Right ventricle myocardium superior (tissue), 1 donor: ENCODE measurements at regions not wholly inside any gene's neighbourhood (a gene's known extent, or its start where the extent isn't known, plus 50 kb on each side); places are given as distances from the start of the nearest gene placed in this dataset.
A peak's percentile ranks its signal among the peaks of the same experiment; 100 is the strongest.
"Not testable (repeated sequence)": the region's sequence is repeated elsewhere in the genome, so short reads cannot be mapped to it uniquely, and the experiment has no call there.

Experiments used
- ATAC-seq: fragments of 200-7000 bp; cut with Tn5 transposase; one replicate; pipeline ENCODE4 v1.9.1; 2020; ENCODE audit warnings: mild to moderate bottlenecking; ENCODE audit not compliant: poor library complexity
- DNase-seq: peaks from one replicate; pipeline ENCODE4 v3.0.0-alpha.2; 2020
- intact Hi-C: fragments of 100-400 bp; cut with DNase I; formaldehyde crosslinking; loops from one replicate; pipeline ENCODE4 v1.11.2; 2022
- donor health status: DM: no; HTN: yes; CAD: no; lungs with severe emphysema.

DNA sequence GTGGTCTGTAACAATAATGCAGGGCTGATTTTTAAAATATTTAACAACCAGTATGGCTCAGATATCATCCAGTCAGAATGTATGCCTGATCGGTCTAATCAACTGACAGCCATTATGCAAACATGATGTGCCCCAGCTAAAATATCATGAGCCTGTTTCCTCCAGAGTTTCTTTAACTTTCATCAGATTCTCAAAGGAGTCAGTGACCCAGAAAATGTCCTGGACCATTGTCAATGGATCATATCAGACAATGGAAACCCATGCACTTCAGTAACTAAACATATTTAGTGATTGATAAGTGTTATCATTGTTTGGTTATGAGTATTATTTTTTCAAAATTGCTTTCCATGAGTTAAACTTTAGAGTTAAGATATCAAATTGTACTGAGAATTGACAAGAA lies 173.5 kb downstream of the LMBRD1 start:
- no peak for ATAC-seq
- intact Hi-C loops = no loop called here
- DNase-seq = no peak

- intact Hi-C loops = no loop called here
Measured at GRCh38 chr6:69622924-69623323, 173.9 kb downstream of the LMBRD1 start.

DNA sequence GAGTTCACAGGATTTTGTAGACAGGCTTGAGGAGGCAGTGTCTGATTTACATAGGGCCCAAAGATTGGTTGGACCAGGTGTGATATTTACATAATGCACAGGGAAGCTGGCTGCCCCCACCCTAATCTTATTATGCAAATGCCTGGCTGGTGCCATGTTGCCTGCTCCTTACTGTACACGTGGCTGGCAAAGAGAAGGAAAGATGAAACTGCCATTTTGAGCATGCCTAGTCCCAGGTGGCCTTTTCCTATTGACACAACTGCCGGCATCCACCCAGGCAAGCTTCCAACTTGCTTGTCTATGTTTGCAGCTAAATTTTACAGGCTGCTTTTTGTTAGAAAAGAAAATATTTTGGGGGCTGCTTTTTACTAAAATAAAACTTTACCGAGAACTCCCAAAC lies 174.6 kb downstream of the LMBRD1 start:
- DNase-seq (no peak), ATAC-seq (no peak)
- intact Hi-C loops = no loop called here

More at GRCh38 chr6:69622924-69623323, 173.9 kb downstream of the LMBRD1 start:
- no peak for ATAC-seq
- no peak for DNase-seq

DNA sequence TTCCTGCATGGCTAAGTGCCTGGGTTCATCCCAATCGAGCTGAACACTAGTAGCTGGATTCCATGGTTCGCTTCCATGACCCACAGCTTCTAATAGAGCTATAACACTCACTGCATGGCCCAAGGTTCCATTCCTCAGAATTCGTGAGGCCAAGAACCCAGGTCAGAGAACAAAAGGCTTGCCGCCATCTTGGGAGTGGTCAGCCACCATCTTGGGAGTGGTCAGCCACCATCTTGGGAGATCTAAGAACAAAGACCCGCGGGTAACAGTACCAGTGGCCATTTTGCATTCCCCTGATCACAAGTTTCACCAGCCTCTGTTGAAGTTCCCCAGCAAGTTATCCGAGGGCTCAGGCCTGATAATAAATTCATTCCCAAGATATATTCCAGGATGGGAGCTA lies 179.6 kb downstream of the LMBRD1 start:
- intact Hi-C loops = no loop called here
- DNase-seq (no peak), ATAC-seq (no peak)

GRCh38 chr6:69609836-69610472 lies 186.9 kb downstream of the LMBRD1 start:
- intact Hi-C loops = no loop called here
- ATAC-seq = no peak

DNA sequence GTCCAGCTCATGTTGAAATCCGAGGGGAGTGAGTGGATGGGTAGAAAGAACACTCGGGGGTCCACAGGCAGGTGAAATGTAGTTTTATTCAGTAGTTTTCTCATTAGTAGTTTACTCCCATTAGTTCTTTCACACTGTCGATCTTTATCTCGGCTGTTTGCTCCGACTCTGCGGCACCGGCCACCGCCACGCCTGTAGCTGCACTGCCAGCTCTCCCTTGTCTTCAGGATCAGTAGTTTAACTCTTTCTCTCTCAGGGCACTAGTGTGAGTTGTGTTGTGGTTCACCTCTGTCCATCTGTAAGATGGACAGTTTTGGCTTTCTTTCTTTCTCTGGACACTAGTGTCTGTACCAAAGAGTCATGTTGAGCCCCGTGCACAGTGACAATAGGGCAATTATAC lies 195.7 kb downstream of the LMBRD1 start:
- DNase-seq = no peak
- intact Hi-C loops = no loop called here
- no peak for ATAC-seq

More at GRCh38 chr6:69609836-69610472, 186.9 kb downstream of the LMBRD1 start:
- no peak for DNase-seq

DNA sequence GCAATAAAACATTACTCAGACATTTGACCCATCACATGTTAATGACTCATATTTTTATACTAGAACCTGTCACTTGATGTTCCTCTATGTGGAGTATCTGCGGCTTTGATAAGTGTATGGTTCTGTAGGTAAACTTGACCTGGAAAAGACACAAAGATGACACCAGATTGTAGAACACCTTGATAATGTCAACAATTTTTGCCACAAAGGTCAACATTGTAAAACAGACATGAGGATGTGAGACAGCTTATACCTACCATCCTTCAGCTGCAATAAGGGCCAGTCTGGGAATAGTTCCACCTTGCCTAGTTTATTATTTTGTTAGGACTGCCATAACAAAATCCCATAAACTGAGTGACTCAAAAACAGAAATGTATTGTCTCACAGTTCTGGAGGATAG lies 202.4 kb downstream of the LMBRD1 start:
- ATAC-seq (no peak), DNase-seq (no peak)
- intact Hi-C loops = no loop called here

GRCh38 chr6:69593706-69594105 lies 203.1 kb downstream of the LMBRD1 start:
- intact Hi-C loops = no loop called here
- DNase-seq = no peak
- ATAC-seq = no peak

- intact Hi-C loops = no loop called here
- DNase-seq (no peak), ATAC-seq (no peak)
Measured at GRCh38 chr6:69589626-69590025, 207.2 kb downstream of the LMBRD1 start.

DNA sequence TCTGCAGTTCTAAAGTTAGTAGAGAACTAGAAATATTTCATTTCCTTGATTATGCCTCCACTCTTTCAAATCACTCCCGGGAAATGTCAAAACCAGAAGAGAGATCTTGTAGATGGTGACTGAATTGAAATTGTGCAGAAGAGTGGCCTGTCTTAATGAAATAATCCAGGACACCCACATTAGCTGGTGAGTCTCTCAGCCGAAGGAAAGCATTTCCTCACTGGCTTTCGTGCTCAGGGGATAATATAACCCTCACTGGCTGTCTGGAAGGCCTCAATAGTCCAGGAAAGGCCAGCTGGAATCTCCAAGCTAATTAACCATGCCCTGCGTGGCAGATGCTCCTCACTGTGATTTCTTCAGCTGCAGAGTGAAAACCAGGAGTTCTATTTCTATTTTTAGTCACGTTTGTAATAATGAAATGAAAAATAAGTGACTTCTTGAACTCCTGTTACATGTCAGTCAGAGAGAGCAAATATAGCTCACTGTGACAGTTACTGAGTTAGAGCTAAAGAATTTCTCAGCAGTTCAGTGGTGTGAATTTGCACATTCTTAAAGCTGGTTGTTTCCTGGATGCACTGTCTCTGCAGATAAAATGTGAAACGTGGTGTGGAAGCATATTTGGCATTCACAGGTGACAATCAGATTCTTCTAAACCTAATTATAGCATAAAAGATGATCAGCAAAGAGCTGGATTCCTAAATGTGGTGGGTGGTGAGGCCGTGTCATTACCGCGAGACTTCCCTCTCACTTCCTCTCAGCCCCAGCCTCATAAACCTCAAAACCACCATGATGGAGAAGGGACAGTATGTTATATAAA lies 211.7 kb downstream of the LMBRD1 start:
- intact Hi-C loops = no loop called here
- peak; percentile 63 for ATAC-seq
- DNase-seq = no peak

DNA sequence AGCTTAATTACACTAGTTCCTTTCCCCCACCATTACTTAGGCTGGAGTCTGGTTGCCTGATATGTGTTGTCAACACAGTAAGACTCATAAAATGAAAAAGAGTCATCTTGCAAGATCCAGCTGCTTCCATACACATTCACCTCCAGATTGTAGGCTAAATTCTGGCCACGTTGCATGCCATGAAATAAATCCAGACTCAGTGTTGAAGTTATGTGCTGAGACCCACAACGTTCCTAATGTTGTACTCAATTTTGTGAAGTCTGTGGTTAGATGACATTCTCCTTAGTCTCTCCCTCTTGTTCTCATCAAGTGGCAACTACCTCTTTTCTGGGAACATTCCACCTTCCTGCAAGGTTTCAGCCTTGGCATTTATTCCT lies 212.3 kb downstream of the LMBRD1 start:
- ATAC-seq (no peak), DNase-seq (no peak)
- intact Hi-C loops = no loop called here

- ATAC-seq = no peak
- intact Hi-C loops = no loop called here
- no peak for DNase-seq
Measured at GRCh38 chr6:69581581-69581980, 215.2 kb downstream of the LMBRD1 start.

DNA sequence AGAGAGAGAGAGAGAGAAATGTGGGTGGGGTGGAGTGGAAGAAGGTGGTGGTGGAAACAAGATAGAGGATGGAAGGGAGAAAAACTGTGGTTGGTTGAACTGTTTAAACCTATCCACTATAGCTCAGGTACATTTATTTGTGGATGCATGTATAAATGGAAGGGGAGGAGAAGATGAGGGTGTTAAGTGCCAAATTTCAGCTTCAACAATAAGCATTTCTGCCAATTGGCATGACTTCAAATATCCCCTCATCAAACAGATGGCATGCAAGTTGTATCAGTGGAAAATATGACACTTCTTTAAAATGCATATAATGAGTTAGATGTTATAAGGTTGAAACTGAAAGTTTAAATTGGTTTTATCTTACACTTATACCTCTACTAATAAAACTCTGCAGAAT lies 216.1 kb downstream of the LMBRD1 start:
- intact Hi-C loops = no loop called here
- ATAC-seq = no peak
- no peak for DNase-seq

GRCh38 chr6:69578361-69578890 lies 218.4 kb downstream of the LMBRD1 start:
- no peak for ATAC-seq
- intact Hi-C loops = no loop called here
- no peak for DNase-seq

- ATAC-seq = no peak
- no peak for DNase-seq
- intact Hi-C loops = no loop called here
Measured at GRCh38 chr6:69571234-69571633, 225.6 kb downstream of the LMBRD1 start.

DNA sequence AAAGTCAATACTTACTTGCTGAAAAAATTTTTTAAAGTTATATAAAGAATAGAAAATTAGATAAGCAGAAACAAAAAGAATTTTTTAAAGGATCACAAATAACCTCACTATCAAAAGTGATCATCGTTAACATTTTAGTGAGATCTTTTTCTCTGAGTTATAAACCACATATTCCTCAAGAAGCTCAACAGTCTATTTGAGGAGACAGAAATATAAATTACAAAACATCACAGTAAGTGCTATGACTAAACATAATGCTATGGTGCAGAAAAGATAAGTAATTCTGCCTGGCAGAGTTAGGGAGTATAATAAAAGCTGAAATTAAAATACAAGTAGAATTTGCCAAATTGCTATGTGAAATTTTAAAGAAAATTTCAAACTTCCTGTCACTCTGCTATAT lies 226.7 kb downstream of the LMBRD1 start:
- no peak for ATAC-seq
- intact Hi-C loops = no loop called here
- DNase-seq = no peak

DNA sequence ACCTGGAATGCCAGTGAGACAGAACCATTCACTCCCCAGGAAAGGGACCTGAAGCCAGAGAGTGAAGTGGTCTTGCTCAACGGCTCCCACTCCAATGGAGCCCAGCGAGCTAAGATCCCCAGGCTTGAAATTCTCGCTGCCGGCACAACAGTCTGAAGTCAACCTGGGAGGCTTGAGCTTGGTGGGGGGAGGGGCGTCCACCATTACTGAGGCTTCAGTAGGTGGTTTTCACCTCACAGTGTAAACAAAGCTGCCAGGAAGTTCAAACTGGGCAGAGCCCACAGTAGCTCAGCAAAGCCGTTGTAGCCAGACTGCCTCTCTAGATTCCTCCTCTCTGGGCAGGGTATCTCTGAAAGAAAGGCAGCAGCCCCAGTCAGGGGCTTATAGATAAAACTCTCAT lies 236.2 kb downstream of the LMBRD1 start:
- intact Hi-C loops, DNase-seq, ATAC-seq: not testable (repeated sequence)

GRCh38 chr6:69555088-69555638 lies 241.6 kb downstream of the LMBRD1 start:
- ATAC-seq = no peak
- intact Hi-C loops = no loop called here

GRCh38 chr6:69542494-69542893 lies 254.3 kb downstream of the LMBRD1 start:
- DNase-seq (no peak), ATAC-seq (no peak)
- intact Hi-C loops = no loop called here

More at GRCh38 chr6:69555088-69555638, 241.6 kb downstream of the LMBRD1 start:
- DNase-seq = no peak

- intact Hi-C loops = no loop called here
- DNase-seq (no peak), ATAC-seq (no peak)
Measured at GRCh38 chr6:69527921-69528476, 268.8 kb downstream of the LMBRD1 start.
